ENCODE measurements at regions not wholly inside any gene's neighbourhood (a gene's known extent, or its start where the extent isn't known, plus 50 kb on each side); places are given as distances from the start of the nearest gene placed in this dataset.

DNA sequence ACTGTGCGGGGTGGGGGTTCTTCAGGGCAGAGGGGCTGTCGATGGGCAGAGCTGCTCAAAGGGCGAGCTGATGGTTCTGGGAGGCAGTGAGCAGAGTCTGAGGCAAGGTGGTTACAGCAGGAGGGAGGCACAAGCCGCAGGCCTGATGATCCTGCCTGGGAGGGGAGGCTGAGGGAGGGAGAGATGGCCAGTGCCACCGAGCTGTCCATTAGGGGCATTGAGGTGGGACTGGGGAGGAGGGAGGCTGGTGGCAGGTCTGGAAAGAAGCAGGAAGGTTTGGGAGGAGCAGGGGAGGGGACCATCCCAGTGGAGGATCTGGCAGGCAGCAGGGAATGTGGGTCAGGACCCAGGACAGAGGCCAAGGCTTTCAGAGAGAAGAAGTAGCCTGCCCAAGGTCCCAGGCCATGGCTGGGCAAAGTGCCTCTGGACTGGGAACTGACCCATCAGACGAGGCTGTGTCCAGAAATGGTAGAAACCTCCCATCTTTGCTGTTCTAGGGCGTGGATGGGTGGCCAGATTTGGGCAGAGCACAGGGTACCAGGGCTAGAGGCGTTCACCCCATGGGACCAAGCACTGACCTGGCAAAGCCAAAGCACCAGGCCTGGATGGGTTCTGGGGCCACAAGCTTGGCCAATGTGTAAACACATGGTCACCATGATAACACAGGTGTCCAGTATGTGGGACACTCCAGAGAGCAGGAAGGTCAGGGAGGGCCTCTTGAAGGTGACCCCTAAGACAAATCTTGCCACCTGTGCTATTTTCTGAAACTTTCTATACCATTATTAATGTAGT, 55.5 kb downstream of the INHBB start:
- DNase-seq, result no peak

DNA sequence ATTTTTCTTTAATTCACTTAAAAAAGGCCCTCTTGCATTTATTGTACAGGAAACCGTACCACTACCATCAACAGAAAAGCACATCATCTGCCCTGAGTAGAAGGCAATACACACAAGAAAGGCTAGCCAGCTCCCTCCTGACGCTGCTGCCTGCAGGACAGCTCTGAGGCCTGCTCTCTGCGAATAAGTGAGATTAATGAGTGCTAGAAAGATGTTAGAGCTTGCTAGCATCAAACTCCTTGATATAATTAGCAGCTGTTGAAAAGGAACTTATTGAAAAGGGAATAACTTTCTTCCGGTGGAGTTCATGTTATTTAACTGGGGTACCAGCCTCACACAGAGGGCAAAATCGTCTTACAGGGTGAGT, 56.1 kb downstream of the INHBB start:
- no peak for DNase-seq

DNA sequence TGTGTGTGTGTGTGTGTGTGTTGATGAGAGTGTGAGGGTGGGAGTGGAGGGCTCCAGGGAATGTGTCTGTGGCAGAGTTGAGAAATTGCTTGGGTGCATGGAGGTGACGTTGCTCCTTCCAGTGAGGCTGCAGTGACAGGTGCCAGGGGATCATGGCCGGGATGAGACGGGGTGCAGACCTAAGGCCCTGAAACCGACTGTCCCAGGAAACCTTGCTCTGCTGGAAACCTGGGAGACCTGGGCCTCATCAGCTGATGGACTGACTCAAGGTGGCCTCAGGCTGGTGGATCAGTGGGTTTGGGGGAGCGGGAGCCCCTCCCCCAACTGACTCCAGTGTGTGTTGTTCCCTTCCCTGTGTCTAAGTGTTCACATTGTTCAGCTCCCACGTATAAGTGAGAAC, 56.6 kb downstream of the INHBB start:
- DNase-seq, result no peak

DNA sequence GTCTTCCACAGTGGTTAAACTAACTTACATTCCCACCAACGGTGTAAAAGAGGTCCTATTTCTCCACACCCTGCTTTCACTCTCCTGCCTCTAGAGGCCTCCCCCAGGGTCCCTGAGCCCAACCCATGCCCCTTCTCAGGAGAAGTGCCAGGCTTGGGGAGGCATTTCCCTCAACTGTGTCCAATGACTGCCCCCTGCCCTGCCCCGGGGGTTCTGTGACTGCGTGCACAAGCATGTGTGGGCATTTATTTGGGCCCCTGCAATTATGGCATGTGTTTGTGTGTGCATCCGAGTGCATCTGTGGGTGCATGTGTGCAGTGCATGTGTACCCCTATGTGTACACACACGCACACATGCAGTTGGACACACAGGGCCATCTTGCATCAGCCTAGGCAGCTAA, 57.3 kb downstream of the INHBB start:
- no peak for DNase-seq

DNA sequence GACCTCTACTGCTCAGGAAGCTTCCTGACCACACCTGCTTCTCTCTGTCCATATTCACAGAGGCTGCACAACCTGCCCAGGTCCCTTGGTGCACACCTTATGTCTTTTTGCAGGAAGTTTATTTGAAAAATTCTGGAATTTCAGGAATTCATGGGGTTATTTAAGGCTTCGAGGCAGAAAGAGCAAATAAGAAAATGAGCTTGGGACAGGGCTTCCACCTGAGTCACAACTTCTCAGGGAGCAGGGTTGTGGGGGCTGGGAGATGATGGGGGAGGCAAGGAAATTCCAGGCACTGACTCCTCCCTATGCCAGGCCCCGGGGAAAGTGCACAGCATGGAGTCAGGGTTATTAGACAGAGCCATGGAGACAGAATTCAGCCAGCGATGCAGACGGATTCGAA, 57.7 kb downstream of the INHBB start:
- no peak for DNase-seq

DNA sequence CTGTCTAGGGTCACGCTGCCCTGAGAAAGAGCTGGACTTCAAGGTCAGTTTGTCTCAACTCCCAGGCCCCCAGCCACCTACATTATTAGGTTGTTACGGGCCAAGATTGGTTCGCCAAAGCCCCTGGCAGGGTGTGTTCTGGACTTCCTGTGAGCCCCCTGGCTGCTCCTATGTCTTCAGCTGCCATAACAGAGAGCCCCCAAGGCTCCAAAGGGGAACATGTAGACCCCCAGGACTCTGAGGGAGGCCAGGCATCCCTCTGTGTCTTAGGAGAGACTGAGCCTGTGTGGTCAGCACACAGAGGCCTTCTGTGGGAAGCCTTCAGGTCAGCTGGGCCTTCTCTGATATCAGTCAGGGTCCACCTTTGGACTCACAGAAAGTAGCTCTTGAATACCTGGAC, 58.3 kb downstream of the INHBB start:
- DNase-seq, result no peak

DNA sequence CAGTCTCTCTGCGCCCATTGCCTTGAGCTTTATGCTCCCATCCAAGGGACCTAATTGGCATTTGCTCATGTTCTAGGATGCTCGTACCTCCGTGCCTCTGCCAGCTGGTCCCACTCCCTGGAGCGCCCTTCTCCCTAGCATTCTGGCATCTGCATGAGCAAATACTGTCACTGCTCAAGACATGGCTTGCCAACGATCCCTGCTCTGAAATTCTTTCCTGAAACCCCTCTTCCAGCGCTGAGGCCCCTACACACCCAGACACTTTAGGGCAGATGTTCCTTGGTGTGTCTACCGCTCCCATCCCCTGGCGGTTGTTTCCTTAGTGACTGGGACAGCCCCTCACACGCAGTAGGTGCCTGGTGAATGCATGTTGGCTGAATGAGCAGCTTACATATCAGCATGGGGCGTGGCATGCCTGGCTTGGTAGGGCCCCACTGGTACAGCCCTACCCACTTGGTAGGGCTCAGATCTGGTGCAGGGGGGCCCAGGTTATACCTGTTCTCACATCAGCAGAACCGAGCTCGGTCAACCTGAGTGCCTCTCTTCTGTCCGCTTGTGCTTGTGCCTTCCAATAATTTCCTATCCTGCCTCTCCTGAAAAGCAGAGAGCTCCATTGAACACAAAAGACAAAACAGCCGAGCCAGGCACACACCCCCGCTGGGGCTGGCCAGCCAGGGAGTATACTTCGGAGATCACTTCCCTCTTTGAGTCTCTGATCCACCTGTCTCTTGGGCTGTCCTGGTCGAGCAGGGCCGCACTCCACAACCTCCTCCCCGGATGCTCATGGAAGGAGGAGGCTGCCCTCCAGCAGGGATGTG, 59.2 kb downstream of the INHBB start:
- no peak for DNase-seq

DNA sequence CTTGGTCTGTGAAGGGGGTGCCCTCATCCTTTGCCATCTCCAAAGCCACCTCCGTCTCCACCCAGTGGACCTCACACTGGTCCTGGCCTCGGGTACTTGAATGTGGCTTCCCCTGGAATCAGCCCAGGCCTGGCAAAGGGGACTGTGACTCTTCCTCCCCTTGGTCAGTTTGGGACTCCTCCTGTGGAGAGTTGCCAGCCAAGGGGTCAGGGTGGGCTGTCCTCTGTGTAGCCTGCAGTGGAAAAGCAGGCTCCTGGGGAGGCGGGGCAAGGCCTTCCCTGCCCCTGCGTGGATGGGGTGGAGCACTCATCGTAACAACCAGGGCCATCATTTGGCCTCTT, 59.8 kb downstream of the INHBB start:
- no peak for DNase-seq

DNA sequence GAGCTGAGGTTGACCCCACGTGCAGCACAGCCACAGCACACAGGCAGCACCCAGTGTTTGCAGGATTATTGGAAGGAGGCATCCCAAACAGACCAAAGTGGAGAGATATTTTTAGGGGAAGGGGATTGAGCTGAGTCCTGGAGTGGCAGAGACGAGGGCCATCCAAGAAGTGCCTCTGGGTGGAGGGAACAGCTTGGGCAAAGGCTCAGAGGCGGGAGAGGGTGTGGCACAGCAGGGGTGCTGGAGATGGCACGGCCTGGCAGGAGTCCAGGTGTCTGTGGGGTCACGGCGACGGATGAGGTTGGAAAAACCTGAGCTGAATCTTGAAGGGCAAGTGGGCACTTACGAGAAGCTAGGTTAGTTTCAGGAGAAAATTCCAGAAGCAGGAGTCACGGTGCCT, 60.6 kb downstream of the INHBB start:
- DNase-seq, result no peak

DNA sequence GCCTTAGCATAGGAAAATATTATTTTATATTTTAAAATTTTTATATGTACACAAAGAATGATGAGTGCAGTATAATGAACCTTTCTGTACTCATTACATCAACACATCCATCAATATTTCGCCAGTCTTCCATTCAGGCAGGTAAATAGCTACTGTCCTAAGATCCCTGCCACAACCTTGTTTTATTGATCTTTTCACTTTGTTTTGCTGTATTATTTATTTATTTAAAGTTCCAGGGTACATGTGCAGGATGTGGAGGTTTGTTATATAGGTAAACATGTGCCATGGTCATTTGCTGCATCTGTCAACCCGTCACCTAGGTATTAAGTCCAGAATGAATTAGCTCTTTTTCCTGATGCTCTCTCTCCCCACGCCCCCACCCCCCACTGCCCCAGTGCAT, 64.6 kb downstream of the INHBB start:
- DNase-seq, result no peak

DNA sequence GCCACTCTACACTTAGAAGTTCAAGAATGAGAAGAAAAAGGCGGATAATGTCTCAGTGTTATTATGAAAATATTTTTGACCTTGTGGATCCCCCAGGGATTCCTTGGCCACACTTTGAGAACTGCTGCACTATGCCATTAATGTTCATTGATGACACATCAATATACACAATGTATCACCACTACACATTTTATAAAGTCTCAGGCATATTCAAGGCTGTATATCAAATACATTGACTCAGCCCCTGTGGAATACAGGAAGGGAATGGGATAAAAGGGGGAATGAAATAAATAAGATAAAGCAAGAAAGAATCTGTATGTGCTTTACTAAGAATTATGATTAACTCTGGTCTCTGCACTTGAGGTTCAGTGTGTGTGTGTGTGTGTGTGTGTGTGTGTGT, 69.1 kb downstream of the INHBB start:
- DNase-seq, result no peak

DNA sequence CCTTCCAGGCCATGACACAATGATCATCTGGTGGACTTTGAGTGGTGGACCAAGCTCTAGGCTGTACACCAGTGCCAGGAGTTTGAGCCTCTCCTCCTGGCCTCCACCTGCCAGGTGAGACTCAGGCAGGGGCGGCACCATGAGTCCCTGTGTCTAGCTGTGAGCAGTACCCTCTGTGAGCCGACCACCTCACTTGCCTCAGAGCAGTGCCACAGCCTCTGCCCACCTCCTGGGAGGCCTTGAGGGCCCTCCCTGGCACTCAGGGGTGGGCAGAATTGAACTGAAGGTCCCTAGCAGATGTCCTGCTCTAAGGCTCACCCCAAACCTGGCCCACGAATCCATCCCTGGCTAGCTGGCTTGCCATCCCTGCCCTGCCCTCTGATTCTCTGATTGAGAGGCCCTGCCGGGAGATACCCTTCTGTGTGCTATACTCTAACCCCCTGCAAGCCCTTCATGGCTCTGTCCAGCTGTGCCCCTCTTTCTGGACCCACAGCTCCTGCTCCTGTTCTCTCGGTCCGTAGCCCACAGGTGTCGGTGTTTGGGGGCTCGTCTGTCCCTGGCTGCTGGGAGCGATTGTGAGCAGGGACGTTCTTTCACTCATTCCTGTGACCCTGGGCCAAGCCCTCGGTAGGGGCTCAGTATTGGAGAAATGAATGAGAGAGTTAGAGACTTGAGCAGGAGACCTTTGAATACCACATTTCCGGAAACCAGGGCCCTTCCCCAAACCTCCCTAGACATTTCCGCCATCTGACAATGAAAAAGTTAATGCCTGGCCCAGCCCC, 70.0 kb downstream of the INHBB start:
- DNase-seq, result no peak

DNA sequence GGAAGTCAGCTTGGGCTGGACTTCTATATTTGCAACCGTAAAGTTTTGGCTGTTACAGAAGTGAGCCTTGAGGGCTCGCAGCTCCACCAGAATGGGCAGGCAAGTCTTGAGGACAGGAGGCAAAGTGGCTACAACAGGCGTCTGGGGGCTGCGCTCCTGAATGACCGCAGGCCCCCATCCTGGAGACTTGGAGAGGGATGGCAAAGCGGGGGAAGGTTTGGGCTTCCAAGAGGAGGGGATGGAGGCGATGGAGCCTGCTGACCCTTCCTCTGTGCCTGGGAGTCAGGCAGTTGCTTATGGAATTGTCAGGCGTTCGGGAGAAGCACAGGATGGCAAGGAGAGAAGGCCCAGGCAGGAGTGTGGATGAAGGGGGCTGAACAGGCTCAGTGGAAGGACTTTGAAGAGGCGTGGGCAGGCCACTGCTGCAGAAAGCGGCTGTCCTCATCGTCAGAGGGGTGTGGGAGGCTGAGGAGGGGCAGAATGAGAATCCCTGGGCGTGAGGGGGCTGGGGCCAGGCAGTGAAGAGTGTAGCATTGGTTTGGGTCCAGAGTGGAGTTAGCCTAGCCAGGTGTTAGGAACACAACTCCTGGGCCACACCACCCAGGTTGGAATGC, 72.3 kb downstream of the INHBB start:
- DNase-seq, result no peak

DNA sequence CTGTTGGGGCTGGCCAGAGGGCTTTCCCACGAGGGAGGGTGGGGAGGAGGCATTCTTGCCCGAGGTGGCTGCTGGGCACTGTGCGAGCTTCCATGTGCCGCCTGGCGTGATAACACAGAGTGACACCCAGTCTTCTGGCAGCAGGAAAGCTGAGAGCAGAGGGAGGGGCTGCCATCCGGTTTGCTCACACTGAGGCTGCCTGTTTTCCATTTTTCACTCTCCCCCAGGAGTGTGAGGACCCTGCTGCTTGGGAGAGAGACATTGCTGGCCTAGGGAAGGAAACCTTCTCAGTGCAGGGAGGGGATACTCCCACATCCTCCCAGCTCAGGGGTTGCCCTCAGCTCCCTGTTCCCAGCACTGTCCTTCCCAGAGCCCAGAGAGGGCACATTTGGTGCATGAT, 73.1 kb downstream of the INHBB start:
- no peak for DNase-seq

DNA sequence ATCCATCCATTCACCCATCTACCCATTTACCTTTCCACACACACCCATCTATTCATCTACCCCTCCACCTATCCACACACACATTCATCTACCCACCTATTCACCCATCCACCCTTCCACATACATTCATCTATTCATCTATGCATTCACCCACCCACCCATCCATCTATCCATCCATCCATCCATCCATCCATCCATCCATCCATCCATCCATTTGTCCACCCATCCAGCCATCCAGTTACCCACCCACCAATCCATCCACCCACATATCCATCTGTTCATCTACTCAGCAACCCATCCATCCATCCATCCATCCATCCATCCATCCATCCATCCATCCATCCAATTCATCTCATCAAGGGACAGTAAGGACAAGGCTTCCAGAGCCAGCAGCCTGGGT, 74.0 kb downstream of the INHBB start:
- no peak for DNase-seq

DNA sequence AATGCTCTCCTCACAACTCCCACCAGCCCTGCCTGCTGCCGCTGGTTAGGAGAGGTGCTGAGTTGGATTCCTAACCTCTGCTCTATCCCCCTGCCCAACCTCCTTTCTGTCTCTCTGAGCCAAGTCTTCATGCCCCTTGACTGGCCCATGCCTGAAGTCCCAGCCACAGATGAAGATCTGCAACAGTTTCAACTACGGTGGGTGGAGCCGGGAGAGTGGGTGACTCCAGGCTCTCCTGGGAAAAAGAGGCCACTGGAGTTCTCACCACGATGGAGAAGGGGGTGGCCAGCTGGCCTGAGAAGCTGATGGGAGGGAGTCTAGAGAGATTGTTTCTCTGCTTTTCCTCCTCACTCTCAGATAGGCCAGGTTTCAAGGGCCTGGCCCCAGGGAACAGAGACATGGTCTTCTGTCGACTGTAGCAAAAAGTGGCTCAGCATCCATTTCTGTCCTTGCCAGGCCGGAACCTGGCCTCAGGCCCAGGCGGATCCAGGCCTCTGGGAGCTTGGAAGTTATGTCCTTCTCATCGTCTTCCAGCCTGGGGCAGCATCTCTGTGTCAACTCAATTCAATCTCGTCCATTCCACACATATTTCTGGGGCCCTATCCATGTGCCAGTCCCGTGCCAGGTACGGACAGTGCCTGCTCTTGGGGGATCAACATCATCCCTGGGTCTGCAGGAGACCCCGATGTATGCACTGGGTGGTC, 75.3 kb downstream of the INHBB start:
- DNase-seq, result no peak

DNA sequence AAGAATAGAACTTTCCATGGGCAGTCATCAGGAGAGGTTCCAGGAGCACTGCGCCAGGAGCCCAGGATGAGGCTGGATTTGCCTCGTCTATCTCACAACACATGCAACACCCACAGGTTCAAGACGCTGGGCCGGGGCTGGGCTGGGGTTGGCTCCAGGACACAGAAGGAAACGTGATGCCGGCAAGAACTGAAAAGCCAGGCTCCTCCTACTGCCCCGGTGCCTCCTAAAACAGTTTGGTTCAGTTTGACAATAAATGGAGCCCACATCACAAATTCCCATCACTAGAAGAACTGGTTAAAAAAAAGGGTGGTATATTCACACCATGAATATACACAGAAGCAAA, 75.9 kb downstream of the INHBB start:
- DNase-seq, result no peak

DNA sequence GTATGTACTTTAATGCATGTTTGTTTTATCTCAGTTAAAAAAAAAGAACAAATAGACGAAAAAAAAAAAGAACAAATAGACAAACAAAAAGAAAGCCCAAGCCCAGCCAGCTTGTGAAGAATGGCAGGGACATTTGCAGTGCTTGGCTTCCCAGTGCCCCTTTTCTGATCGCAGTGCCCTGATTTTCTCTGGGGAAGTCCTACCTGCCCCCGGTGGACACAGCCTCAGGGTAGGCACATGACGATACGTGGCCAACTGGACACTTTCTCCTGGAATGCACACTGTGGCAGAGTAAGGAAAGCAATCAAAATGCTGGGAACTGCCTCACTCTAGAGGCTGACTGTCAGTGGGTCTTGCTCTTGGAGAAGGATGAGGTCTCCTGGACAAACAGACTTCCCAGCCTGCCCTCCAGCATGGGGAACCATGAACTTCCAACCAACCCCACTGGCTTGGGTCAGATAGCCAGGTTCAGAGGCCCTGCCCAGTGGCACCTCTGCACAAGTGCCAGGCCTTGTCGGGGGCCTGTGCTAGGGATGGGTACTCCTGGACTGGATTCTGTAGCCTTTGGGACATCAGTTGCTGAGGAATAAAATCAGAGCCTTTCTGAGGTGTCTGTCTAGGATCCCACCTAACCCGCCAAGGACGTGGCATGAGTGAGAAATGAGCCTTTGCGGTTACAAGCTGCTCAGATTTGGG, 76.7 kb downstream of the INHBB start:
- no peak for DNase-seq

DNA sequence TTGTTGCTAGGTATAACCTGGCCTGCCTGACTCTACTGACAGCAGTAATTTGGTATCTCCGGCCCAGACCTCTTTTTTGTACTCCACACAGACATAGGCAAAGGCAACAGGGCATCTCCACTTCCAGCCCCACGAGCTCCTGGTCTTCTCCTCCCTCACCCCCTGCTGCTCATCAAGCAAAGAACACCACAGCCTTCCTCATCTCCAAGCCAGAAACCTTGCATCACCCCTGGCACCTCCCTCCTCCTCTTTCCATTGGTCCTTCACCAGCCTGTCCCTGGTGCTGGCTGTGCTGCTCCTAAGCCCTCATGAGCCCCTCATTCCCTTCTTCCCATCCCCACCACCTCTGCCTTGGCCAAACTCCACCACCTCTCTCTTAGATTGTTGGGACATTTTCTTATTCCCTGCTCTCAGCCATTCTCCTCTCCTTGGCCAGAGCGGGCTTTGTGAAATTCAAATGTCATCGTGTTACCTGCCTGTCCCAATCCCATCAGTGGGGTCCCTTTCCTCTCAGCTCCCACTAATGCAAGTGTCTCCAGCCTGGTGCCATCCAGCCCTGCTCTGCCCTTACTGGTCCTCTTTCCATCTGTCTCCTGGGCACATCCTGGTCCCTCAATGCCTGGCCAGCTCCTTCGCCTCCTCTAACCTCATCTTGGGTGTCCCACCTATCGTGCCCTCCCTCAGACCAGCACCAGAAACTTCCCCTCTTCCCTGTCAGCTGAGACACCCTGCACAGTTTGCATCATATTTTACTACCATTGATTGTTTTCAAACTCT, 77.4 kb downstream of the INHBB start:
- DNase-seq, result no peak

DNA sequence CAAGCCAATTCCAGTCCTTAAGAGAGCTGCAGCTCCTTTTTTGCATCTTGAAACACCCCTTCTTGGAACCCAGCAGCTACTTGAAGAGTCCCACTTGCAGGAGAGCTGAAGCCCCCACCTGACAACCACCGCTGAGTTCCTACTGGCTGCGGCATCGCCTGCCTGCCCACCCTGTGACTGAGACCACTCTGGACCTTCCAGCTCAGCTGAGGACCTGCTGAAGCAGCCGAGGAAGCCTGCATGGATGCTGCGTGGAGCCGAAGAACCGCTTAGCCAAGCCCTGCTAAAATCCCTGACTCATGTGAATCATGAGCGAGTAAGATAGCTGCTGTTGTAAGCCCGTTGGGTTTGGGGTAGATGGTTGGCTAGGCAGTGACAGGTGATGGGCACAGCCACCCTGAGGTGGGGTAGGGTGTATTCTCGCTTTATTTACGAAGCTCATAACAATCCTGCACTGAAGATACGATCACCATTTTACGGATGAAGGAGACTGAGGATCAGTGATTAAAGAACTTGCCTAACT, 78.4 kb downstream of the INHBB start:
- no peak for DNase-seq

DNA sequence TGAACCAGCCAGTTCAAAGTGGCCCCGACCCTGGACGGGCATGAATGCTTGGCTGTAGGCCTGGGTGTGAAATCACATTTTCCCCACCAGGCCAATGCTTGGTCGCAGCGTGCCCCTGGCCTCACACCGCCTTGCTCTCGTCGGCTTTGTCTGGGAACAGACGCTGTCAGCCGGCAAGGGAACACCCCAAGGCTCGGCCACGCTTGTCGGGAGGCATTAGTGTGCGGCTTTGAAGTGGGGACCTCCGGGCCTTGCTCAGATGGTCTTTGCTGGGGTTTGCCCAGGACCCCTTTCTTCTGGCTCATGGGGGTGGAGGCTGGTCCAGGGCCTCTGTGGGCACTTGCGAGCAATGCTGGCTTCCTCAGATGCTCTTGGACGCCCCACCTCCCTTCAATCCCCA, 79.1 kb downstream of the INHBB start:
- DNase-seq, result no peak

All from activated T-cell treated with anti-CD3 and anti-CD28 coated beads for 4 hours (primary cell).